MV-4-11 (cell line): ENCODE measurements at regions not wholly inside any gene's neighbourhood (a gene's known extent, or its start where the extent isn't known, plus 50 kb on each side); places are given as distances from the start of the nearest gene placed in this dataset.

Experiments
- DNase-seq: peaks from one replicate; lab custom pipeline; 2025; lab: John Stamatoyannopoulos, UW

DNA sequence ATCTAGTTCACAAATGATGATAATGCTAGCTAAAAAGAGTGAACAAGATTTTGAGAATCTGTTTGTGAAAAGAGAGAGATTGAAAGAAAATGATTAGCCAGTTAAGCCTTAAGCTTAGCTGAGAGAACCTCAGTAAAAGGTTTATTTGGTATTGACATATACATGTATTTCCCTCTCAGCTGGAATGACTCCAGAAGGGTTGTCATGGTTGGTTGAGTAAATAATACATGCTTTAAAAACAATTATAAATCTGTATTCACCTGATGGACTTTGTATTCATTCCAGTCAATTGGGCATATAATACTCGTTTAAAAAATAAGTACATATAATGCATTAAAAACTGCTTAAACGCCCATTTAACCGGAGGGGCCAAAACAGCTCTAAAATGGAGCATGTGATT, 181.4 kb downstream of the GRB14 start:
- DNase-seq = no peak

DNA sequence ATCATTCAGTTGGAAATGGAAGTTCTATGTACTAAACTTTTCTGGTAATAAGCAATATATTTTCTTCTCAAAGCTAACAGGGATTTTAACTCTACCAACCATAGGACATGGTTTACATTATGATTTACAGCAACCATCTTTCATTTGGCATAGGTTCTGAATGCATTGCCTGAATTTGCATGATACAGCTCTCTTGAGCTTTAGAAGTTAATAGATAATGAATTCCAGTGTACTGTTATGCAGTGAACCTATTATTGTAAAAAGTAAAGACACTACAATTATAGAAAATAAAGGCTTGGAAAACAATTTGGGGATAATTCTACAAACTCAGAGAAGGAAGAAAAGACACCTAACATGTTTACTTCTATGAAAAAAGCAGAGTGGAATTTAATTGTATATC, 182.0 kb downstream of the GRB14 start:
- no peak for DNase-seq

DNA sequence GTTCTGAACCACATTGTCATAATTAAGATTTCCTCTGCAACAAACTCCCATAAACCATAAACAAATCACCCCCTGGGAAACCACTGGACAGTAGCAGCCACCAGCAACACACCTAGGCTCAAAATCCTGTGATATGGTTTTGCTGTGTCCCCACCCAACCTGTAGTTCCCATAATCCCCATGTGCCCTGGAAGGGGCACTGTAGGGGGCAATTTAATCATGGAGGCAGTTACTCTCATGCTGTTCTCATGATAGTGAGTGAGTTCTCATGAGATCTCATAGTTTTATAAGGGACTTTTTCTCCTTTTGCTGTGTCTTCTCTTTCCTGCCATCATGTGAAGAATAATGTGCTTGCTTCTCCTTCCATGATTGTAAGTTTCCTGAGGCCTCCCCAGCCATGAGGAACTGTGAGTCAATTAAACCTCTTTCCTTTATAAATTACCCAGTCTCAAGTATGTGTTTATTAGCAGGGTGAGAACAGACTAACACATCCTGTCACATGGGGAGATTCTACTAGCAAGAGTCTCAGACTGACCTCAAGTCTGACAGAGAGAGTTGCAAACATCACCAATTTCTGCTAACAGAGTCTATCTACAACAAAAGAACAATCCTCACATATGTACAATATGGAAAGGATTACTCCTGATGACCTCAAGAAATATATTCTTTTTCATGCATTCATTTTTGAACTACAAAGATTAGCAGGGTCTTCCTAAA, 182.6 kb downstream of the GRB14 start:
- DNase-seq = no peak

DNA sequence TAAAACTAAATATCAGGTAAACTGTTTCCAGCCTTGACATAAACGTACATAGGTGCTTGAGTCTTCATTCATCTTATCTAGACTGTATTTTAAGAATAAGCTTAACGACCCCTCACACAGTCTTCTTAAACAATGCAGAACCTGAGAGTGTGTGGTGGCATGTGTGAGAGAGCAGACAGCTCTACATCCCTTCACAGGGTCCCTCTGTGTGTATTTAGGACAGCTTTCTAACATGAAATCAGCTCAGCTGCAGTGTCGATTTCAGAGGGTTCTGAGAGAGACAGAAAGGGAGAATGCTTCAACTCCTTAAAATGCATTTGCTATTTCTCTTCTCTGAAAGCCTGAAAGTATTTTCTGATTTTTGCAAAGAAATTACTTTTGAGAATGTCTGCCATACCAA, 185.2 kb downstream of the GRB14 start:
- DNase-seq = no peak

DNA sequence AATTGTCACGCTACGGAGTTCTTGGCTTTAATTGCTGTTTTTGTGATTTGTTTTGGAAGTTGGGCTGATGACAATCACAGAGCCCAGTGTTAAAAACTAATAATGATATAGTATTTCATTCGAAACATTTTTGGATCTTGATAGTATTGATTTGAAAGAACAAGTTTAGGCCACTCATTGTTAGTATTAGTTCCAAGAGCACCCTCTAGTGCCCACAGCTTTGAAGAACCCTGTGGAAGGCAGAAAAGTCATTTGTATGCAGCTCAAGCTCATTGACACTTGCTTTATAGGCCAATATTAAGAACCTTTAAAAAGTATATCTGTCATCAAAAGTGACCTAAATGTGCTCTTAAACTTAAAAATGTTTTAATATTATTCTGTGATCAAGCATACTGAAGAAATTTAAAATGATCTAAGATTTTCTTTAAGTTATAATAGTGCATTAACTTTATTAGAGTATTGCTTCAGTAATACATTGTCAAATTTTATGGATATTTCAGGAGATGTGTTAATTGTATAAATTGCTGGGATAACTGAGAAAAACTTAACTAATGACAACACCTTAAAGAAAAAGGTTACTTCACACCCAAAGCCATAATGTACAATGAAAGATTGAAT, 191.0 kb downstream of the GRB14 start:
- DNase-seq = peak; percentile 5

DNA sequence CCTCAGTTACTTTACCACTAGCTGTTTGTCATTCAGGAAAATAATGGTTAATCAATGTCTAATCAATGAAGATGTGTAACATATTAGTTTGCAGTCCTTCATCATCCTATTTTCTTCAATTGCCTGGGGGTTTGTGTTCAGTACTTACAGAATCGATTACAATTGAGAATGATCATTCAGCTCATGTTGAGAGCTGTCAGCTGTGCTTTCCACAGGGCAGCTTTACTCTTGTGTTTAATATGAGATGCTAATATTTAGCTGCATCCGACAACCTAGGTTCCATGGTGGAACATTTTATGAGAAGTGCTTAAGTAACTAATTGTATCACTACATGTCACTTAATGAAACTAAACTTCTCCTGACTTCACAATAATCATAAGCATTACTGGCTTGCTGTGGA, 191.9 kb downstream of the GRB14 start:
- DNase-seq = no peak

DNA sequence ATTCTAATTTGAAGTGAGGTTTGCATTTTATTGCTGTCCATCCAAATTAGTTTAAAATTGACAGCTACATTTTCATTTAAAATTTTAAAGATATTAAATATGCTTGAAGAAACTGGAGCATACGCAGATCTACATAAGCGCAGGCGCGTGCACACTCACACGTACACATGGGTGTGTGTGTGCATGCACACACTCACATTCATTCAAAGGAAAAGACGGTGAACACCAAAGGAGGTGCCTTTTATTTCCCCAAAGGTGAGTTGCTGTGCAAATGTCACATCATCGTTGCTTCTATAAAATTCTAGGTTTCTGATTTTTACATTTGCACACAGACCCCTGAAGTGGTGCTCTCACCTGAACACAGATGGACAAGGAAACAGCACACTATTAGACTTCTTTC, 194.2 kb downstream of the GRB14 start:
- DNase-seq = no peak

DNA sequence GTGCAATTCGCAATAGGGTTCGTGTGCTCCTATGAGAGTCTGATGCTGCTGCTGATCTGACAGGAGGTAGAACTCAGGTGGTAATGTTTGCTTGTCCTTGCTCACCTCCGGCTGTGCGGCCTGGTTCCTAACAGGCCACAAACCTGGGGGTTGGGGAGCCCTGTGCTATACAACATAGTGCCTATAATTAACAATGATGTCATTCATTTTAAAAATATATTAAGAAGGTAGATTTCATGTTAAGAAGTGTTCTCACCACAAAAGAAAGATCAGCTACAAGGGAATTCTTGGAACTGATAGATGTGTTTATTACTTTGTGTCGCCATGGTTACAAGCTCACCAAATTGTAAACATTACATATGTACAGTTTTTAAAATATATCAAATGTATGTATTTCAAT, 200.5 kb downstream of the GRB14 start:
- DNase-seq = no peak

DNA sequence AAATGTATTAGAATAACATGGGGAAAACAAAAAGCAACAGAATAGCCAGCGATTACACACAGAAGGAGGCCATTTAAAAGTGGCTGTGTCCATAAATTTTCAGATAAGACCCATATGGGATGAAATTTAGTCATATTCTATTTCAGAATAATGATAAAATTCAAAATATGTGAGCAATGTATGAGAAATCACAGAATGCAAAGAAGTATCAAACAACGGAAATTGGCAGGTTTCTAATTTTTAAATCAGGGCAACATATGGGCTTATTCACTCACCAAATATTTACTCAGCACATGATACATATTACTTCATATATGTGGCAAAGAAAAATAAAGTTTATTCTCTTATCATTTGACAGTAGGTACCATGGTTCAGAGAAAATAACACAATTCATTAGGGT, 208.5 kb downstream of the GRB14 start:
- DNase-seq = no peak

DNA sequence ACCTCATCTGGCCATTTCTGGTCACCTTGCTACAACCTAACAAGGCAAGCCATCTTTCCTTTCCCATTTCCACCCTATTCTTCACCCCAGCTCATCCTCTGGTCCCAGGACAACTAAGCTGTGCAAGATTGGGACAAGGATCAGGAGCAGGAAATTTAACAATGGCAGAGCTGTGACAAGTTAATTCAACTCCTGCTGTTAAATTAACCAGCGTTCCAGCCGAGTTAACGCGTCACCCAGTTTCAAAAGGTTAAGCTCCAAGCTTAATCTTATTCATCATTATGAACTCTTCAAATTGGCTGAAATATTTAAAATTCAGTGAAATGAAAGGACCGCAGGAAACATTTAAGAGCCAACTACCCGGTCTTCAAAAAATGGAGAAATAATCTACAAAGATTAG, 231.9 kb downstream of the GRB14 start:
- DNase-seq = no peak

DNA sequence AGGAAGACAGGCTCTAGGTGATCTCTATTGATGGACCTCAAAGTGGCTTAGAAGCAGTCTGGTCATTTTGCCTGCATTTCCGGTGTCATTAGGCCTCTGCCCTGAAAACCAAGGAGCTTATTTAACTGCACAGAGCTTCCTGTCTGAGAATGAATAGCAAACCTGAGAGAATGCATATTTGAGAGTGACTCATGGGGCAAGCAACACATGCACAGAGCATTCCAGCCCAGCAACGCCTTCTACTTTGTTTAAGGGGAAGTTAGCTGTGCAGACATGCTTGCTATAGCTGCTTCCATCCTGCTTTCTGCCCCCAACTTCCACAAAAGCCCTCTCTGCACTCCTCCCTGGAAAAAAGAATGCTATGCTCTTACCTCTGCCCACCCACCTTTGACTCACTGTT, 232.8 kb downstream of the GRB14 start:
- peak; percentile 16 for DNase-seq

DNA sequence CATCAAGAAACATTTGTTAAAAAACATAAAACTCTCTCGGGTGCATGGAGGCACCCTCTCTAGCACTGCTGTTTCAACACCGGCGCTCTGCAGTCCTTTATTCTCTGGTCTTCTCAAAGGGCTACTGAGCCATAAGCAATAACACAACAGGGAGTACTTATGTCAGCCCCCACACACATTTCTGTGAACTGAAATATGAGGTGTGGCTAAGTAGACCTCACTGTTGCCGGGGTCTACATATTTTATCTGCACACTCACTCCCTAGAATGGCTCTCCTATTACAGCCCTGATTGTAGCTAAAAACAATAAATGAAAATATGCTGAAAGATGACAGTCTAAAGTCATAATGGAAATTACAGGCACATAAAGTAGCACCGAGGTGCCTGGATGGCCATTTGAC, 235.1 kb downstream of the GRB14 start:
- no peak for DNase-seq

DNA sequence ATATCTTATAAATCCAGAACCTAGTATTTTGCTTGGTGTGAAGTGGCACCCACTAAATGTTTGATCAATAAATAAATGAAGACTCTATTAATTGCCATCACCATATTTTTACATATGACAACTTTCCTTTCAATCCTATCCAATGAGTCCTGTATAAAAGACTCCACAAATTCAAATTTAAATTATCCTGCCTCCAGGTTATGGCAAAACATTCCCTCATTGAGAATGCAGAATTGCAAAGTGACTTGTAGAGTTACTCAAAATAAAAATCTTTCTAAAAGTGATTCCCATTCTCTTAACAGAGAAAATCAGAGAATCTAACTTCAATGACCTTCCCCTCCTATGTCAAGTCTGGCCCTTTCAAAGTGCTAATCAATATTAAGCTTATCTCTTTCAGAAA, 236.8 kb downstream of the GRB14 start:
- DNase-seq = no peak

DNA sequence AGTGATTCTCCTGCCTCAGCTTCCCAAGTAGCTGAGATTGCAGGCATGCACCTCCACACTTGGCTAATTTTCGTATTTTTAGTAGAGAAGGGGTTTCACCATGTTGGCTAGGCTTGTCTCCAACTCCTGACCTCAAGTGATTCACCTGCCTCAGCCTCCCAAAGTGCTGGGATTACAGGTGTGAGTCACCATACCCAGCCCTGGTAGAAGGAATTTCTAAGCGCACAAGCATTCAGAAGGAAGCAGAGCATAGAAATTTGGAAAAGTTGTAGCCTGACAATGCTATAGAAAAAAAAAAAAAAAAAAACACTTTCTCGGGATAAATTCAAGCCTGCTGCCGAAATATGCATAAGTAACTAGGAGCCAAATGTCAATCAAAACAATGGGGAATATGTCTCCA, 249.4 kb downstream of the GRB14 start:
- DNase-seq = no peak

DNA sequence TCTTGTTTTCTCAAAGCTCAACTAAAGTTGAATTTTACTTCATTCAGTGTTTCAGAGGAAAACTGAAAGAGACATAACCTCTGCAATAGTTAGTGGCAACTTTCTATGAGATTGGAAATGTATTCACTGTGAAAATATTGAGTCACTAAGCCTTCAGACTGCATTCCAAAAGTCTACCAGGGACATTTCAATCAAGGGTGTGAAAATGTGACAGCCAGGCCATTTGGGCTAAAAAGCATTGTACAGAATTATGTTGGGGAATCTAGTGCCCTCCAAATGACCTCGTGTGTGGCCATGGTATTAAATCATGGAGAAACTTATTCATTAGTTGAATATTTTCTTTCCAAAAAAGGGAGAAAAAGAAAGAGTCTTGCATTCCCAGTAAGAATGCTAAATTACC, 251.9 kb downstream of the GRB14 start:
- no peak for DNase-seq

DNA sequence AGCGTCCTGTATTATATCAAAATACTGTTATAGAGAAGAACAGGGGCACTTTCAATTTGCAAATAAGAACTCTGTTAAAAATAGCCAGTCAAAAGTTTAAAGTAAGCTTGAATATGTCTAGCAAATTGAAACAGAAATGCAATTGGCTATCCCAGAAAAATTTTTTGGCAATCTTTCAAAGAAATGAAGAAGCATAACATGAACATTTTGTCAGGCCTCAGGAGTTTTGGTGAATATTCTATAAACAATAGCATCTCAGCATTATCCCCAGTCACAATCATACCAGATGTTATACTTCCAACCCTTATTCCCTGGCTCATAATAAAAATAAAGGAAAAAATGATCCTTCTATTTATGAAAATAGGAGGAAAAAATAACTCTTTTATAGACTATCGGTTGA, 252.4 kb downstream of the GRB14 start:
- DNase-seq = no peak

DNA sequence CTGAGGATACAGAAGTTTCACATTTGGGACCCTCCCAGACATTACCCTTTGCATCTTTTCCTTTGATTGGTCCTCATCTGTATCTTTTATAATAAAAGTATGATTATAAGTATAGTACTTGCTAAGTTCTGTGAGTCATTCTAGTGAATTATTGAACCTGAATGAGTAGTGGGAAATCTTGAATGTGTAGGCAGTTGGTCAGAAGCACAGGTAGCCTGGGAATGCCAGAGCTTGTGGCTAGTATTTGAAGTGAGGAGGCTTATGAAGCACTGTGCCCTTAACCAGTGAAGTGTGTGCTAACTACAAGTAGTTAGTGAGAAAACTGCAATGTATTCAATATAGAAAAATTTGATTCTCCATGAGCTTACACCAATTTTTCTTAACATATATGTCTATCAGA, 257.6 kb downstream of the GRB14 start:
- DNase-seq = no peak

DNA sequence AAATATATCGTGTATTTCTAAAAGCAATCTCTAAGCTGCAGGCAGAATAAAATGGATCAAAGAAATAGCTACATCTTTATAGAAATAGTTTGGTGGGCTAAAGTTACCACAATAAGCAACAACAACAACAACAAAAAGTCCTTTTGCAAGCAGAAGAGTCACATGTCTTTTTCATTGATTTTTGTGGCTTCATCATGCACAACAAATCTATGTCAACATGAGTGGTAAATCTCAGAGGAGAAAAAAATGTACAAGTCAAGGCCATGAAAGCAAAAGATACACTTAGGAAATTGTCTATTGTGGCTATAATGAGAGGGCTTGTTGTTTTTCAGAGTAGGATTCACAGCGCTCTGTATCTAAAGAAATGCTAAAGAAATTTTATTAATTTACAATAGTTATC, 269.7 kb downstream of the GRB14 start:
- no peak for DNase-seq

DNA sequence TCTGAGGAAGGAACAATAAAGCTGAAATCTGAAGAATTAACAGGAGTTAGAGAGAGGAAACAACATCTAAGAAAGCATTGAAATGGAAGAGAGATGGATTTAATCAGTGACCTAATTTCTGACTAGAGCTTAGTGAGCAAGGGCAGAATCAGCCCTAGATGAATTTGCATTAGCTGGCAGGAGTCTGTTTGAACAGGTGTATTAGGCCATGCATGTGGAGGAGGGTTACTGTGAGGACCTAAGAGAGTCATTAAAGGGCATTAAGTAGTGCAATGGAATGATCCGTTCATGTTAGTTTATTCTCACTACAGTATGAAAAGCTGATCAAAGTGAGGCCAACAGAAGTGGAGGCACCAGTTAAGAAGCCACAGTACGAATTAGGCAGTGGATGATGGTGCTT, 285.3 kb downstream of the GRB14 start:
- no peak for DNase-seq

DNA sequence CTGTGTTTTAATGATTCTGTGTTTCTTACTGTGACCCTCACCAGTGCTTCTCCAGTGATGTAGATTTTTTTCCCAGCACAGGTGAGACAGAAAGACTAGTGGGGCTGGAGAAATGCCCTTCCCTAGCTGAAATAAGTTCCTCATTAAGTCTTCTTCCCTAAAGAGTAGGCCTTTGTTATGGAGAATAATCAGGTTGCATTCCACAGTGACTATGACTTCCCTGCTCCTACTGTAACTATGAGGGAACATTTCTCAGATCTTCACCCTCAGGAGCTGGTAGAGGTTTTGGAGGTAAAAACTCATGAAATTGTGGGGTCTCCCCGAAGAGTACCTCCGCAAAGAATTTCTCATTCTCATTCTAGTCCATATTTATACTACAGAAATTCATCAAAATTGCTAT, 286.2 kb downstream of the GRB14 start:
- DNase-seq = no peak

DNA sequence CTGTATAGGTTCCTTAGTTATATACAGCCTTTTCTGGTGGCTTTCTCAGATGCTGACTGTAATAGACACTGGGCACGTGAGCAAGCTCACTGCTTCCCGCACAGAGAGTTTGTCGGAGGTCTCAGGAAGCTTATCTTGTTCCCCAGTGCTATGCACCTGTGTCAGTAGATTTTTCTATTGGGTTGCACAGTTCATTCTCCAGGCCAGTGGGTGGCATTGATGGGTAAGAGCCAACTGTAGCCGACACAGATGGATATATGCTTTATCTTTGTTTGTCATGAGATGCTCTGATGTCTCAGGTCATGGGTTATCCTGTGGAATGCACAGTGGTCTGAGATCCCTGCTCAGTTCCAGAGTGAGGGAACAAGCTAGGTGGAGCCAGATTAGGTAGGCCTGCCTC, 293.0 kb downstream of the GRB14 start:
- DNase-seq = no peak

DNA sequence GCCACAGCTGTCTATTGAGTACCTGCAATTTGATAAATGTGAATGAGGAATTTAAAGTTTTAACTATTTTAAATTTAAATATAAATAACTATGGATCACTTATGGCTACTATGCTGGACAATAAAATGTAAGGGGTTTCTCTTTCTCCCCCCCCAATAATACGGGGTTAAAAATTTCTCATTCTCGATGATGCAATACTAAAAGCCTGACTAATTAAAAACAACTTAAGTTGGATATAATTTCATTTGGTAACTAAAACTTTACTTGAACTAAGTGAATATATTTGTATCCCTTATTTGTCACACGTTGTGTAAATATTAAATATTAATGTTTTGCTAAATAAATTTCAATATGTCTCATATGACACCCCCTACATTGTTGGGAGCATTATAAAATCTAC, 297.3 kb downstream of the GRB14 start:
- DNase-seq = no peak

DNA sequence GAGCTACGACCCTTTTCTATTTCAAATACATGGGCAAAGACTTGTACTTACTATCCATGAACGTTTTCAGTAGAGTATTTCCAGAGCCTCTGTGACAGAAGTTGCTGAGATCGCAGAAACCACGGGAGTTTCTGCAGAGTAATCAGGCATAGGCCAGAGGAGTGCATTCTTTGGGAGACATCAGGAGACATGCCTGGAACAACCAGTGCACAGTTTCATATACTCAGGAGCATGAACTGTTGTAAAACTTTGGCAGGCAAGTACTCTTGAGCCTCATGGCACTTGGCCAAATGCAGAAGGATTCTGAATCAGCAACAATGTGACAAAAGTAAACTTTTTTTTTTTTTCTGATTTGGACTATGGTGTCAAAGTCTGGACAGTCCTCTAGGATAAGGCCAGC, 307.1 kb downstream of the GRB14 start:
- no peak for DNase-seq

DNA sequence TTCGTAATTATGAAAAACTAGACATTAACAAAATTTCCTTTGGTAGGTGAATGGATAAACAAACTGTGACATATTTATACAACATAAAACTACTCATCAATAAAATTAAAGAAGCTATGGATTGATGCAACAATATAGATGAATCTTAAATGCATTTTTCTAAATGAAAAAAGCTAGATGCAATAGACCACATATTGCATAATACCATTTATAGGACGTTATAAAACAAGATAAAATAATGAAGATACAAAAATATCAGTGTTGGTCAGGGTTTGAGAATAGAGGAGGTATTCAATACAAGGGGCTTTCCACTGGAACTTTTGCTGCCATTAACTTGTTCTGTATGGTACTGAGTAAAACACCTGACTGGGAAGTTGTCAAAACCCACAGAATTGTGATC, 314.4 kb downstream of the GRB14 start:
- no peak for DNase-seq
